ENCODE measurements at regions not wholly inside any gene's neighbourhood (a gene's known extent, or its start where the extent isn't known, plus 50 kb on each side); places are given as distances from the start of the nearest gene placed in this dataset.

DNA sequence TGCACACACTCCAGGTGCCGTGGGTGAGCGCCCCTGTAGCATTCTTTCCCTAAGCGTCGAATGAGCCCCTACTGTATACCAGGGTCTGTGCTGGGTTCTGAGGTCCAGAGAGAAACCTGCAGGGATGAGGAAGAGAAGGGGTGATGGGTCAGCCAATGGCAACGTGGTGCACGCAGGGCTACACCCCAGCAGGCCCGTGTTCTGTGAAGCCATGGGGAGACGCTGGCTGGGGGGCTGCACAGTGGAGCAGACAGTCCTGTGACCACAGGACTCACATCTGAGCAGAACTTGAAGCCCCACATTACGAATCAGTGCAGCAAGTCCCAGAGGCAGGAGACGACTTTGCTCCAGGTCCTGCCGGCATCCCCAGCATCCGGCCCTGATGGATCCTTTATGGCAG, 1481.4 kb downstream of the BRD1 start:
- no peaks in the 10 kb centered on the region for H3K79me2 ChIP-seq (ENCODE audit: control insufficient read depth, low read length)
- H3K36me3 ChIP-seq (ENCODE audit: control insufficient read depth, low read length), result no peaks in the 10 kb centered on the region
- no peak overlapping the region for H3K27ac ChIP-seq (ENCODE audit: low read depth, low read length)
- H3K9me2 ChIP-seq (replicated peaks; ENCODE audit: control insufficient read depth, low read length), result no peaks in the 10 kb centered on the region
- H3K4me2 ChIP-seq (ENCODE audit: low read length), result no peak overlapping the region
- no peaks in the 10 kb centered on the region for H3K9me3 ChIP-seq (ENCODE audit: control insufficient read depth, insufficient read depth, low read length)
- H3K4me3 ChIP-seq (ENCODE audit: low read length), result no peak overlapping the region
- TF ChIP-seq EZH2phosphoT487 (IDR thresholded peaks at IDR 0.05; ENCODE audit: borderline replicate concordance, low read length), result no peak
- TF ChIP-seq, protein P1, sequence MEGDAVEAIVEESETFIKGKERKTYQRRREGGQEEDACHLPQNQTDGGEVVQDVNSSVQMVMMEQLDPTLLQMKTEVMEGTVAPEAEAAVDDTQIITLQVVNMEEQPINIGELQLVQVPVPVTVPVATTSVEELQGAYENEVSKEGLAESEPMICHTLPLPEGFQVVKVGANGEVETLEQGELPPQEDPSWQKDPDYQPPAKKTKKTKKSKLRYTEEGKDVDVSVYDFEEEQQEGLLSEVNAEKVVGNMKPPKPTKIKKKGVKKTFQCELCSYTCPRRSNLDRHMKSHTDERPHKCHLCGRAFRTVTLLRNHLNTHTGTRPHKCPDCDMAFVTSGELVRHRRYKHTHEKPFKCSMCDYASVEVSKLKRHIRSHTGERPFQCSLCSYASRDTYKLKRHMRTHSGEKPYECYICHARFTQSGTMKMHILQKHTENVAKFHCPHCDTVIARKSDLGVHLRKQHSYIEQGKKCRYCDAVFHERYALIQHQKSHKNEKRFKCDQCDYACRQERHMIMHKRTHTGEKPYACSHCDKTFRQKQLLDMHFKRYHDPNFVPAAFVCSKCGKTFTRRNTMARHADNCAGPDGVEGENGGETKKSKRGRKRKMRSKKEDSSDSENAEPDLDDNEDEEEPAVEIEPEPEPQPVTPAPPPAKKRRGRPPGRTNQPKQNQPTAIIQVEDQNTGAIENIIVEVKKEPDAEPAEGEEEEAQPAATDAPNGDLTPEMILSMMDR (IDR thresholded peaks at IDR 0.05; ENCODE audit: low read depth, low read length, poor library complexity, severe bottlenecking), result no peak
- H3K27me3 ChIP-seq (ENCODE audit: control insufficient read depth, low read length), result no peaks in the 10 kb centered on the region
- H4K20me1 ChIP-seq (ENCODE audit: control insufficient read depth, insufficient read depth, low read depth, low read length), result no peaks in the 10 kb centered on the region
- H3K4me1 ChIP-seq (ENCODE audit: control insufficient read depth, low read length), result no peaks in the 10 kb centered on the region
- H3F3A ChIP-seq (ENCODE audit: control insufficient read depth, insufficient read depth), result no peaks in the 10 kb centered on the region

GRCh38 chr22:48345631-48346030, 1482.0 kb downstream of the BRD1 start:
- no peak overlapping the region for H3K4me2 ChIP-seq (ENCODE audit: low read length)
- H3K36me3 ChIP-seq (ENCODE audit: control insufficient read depth, low read length), result no peaks in the 10 kb centered on the region
- no peak overlapping the region for H3K27ac ChIP-seq (ENCODE audit: low read depth, low read length)
- H3K27me3 ChIP-seq (ENCODE audit: control insufficient read depth, low read length), result no peaks in the 10 kb centered on the region
- H3K4me3 ChIP-seq (ENCODE audit: low read length), result no peak overlapping the region
- H3K4me1 ChIP-seq (ENCODE audit: control insufficient read depth, low read length), result no peaks in the 10 kb centered on the region
- TF ChIP-seq, protein P1 (IDR thresholded peaks at IDR 0.05; ENCODE audit: low read depth, low read length, poor library complexity, severe bottlenecking), result no peak
- no peak for TF ChIP-seq EZH2phosphoT487 (IDR thresholded peaks at IDR 0.05; ENCODE audit: borderline replicate concordance, low read length)
- H3K9me2 ChIP-seq (replicated peaks; ENCODE audit: control insufficient read depth, low read length), result no peaks in the 10 kb centered on the region
- no peaks in the 10 kb centered on the region for H3K9me3 ChIP-seq (ENCODE audit: control insufficient read depth, insufficient read depth, low read length)
- H3F3A ChIP-seq (ENCODE audit: control insufficient read depth, insufficient read depth), result no peaks in the 10 kb centered on the region
- H3K79me2 ChIP-seq (ENCODE audit: control insufficient read depth, low read length), result no peaks in the 10 kb centered on the region
- H4K20me1 ChIP-seq (ENCODE audit: control insufficient read depth, insufficient read depth, low read depth, low read length), result no peaks in the 10 kb centered on the region

DNA sequence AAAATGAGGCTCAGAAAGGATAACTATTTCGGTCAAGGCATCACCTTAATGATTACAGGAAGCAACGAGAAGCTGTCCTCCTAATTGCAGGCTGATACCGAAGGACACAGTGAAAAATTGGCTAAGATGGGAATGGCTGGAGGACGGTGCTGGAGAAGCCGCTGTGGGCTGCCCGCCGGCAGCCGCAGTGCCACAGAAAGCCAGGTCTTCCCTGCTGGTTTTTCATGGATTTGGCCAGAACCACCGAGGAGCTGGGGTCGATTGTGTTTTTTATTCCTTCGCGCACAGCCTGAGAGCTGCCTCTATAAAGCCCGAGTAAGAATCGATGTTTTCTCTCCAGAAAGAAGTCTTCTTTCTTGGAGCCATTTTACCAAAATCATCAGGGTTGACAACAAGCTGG, 1484.2 kb downstream of the BRD1 start:
- H4K20me1 ChIP-seq (ENCODE audit: control insufficient read depth, insufficient read depth, low read depth, low read length), result no peaks in the 10 kb centered on the region
- H3K27ac ChIP-seq (ENCODE audit: low read depth, low read length), result no peak overlapping the region
- H3K4me3 ChIP-seq (ENCODE audit: low read length), result no peak overlapping the region
- no peaks in the 10 kb centered on the region for H3K79me2 ChIP-seq (ENCODE audit: control insufficient read depth, low read length)
- H3K27me3 ChIP-seq (ENCODE audit: control insufficient read depth, low read length), result no peaks in the 10 kb centered on the region
- H3K9me2 ChIP-seq (replicated peaks; ENCODE audit: control insufficient read depth, low read length), result no peaks in the 10 kb centered on the region
- H3K4me2 ChIP-seq (ENCODE audit: low read length), result no peak overlapping the region
- no peaks in the 10 kb centered on the region for H3F3A ChIP-seq (ENCODE audit: control insufficient read depth, insufficient read depth)
- no peaks in the 10 kb centered on the region for H3K36me3 ChIP-seq (ENCODE audit: control insufficient read depth, low read length)
- no peaks in the 10 kb centered on the region for H3K9me3 ChIP-seq (ENCODE audit: control insufficient read depth, insufficient read depth, low read length)
- TF ChIP-seq, protein P1 (IDR thresholded peaks at IDR 0.05; ENCODE audit: low read depth, low read length, poor library complexity, severe bottlenecking), result no peak
- TF ChIP-seq EZH2phosphoT487 (IDR thresholded peaks at IDR 0.05; ENCODE audit: borderline replicate concordance, low read length), result no peak
- no peaks in the 10 kb centered on the region for H3K4me1 ChIP-seq (ENCODE audit: control insufficient read depth, low read length)

- Histone ChIP-seq H3K9me3 (ENCODE audit: control insufficient read depth, insufficient read depth, low read length) (no peaks in the 10 kb centered on the region), H3K4me1 (ENCODE audit: control insufficient read depth, low read length) (no peaks in the 10 kb centered on the region), H3K27ac (ENCODE audit: low read depth, low read length) (no peak overlapping the region), H4K20me1 (ENCODE audit: control insufficient read depth, insufficient read depth, low read depth, low read length) (no peaks in the 10 kb centered on the region), H3K9me2 (replicated peaks; ENCODE audit: control insufficient read depth, low read length) (no peaks in the 10 kb centered on the region), H3K4me2 (ENCODE audit: low read length) (no peak overlapping the region), H3K4me3 (ENCODE audit: low read length) (no peak overlapping the region), H3K36me3 (ENCODE audit: control insufficient read depth, low read length) (no peaks in the 10 kb centered on the region), H3K79me2 (ENCODE audit: control insufficient read depth, low read length) (no peaks in the 10 kb centered on the region), H3F3A (ENCODE audit: control insufficient read depth, insufficient read depth) (no peaks in the 10 kb centered on the region), H3K27me3 (ENCODE audit: control insufficient read depth, low read length) (no peaks in the 10 kb centered on the region)
- no peak for TF ChIP-seq EZH2phosphoT487 (IDR thresholded peaks at IDR 0.05; ENCODE audit: borderline replicate concordance, low read length)
- TF ChIP-seq, protein P1 (IDR thresholded peaks at IDR 0.05; ENCODE audit: low read depth, low read length, poor library complexity, severe bottlenecking), result no peak
Measured at GRCh38 chr22:48342732-48343131, 1484.9 kb downstream of the BRD1 start.
